GM19193 (cell line): ENCODE measurements at regions not wholly inside any gene's neighbourhood (a gene's known extent, or its start where the extent isn't known, plus 50 kb on each side); places are given as distances from the start of the nearest gene placed in this dataset.

Experiments
- POLR2A ChIP-seq: IDR thresholded peaks from 4 replicates; pipeline ENCODE4 v1.6.1; 2011; ENCODE audit not compliant: insufficient read depth, insufficient read length; ENCODE audit errors: extremely low read depth

DNA sequence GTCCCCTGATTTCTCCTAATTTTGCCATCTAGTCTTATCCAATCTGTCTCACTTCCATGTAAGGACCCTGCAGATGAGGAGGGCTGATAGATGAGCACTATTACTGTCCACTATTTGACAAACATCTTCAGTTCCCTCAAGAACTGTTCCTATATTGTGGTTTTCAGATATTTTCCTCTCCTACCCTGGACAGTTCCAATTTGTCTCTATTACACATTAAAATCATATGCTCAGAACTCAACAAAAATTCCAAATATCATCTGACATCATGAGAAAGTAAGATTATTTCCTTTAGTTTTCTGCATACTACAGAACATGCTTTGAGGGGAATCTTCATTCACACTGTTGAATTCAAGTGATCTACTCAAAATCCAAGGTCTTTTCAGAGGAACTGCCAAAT is 265.6 kb upstream of the ARID1B start:
- no peak for TF ChIP-seq POLR2A

- TF ChIP-seq POLR2A: no peak
Observed at GRCh38 chr6:156511051-156511450, 266.1 kb upstream of the ARID1B start.

DNA sequence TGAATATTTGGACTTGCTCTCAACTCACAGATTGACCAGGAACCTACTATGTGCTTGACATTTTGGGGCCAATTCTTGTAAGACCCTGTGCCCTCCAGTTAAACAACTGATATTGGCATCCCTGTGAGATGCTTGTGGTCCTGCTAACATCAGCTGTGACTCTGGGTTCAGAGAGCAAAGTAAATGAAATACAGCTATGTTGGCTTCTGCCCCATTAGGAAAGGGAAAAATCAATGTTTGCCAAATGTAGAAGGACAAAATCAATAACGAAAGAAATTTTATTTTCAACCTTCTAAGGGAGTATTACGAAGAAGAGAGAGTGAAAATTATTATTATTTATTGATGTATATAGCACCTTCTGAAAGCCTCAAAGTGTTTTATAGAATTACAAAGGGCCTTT is 266.9 kb upstream of the ARID1B start:
- no peak for TF ChIP-seq POLR2A

DNA sequence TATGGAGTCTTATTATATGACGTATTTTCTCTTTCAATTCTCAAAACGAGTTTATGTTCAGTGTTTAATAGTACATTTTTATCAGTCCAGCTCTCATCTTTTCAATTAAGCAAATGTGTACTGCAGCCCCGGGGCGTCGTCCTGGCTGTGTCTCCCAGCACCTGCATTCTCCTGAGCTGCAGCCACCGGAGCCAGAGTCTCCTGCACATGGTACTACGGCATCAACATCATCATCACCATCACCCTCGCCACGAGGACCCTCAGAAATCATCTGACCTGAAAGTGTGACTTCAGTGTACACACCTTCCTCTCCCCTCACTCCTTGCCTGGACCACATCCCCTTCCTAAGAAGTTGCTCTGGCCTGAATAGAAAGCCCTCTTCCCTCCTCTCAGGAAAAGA is 267.7 kb upstream of the ARID1B start:
- no peak for TF ChIP-seq POLR2A

DNA sequence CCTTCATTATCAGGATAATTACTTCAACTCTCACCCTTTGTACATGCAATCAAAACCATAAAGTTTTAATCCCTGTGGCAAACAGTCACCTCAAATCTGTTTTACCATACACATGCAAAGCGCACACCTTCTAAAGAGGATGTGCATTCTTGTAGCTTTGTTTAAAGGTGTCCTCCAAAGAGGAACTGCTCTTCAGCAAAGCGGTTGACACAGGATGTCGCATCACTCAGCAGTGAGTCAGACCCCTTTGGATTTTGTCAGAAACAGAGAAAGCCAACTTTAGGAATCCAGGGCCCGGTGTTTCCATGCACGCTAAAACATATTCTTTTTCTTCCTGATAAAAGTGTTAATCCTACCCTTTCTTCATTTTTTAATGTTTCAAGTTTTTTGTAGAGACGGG is 268.3 kb upstream of the ARID1B start:
- no peak for TF ChIP-seq POLR2A

GRCh38 chr6:156508126-156508525 is 269.1 kb upstream of the ARID1B start:
- TF ChIP-seq POLR2A: no peak

- no peak for TF ChIP-seq POLR2A
Observed at GRCh38 chr6:156507656-156508055, 269.5 kb upstream of the ARID1B start.

DNA sequence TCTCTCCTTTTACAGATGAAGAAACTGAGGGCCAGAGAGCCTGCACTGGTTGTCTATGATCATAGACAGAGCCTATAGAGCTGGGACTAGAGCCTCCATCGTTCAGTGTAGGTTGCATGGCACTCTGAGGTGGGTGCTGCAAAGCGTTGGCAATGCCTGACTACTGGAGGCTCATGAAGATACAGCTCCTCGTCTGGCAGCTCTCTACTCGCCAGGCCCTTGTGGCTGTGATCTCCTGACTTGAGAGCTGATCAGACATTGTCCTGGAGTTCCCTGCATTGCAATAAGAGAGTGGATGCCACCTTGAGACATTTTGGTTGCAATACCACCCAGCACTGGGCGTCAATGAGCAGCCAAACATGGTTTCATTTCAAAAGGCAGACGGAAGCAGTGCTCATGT is 270.1 kb upstream of the ARID1B start:
- no peak for TF ChIP-seq POLR2A

DNA sequence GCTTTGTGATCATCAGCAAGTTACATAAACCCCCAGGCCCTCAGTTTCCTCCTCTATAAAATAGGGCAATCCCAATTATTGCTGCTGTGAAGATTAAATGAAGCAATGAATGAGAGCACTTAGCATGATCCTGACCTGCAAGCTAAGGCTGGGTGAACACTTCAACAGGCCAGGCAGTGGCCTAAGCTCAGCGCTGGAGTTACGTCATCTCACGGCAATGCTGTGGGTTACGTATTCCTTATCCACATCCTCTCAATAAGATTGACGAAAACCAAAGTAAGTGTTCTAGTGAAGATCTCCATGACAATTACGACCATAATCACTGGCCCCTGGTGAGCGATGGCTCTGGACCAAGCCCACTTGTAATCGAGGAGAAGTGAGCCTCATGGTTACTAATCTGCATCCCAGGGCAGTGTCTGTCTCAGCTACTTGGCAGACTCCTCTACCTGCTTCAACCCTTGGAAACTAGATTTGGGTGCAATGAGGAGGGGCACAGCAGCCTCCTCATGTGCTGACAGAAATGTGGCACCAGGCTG is 274.1 kb upstream of the ARID1B start:
- no peak for TF ChIP-seq POLR2A

GRCh38 chr6:156497618-156498017 is 279.6 kb upstream of the ARID1B start:
- no peak for TF ChIP-seq POLR2A

DNA sequence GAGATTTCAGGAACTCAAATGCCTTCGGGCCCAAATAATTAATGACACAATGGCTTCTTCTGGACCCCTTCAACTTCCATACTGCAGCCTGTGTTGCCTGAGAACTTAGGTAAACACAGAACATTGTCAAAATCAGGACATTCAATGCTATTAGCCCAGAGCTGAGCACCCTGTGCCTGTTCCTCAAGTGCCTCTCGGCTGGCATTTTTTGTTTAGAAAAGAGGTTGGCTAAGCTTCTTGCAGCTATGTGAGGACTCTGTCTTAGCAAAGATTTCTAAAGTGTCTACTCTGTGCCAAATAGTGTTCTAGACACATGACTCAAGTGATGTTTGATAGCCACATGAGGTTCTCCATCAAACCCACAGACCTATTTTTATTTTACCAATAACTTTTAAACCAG is 289.3 kb upstream of the ARID1B start:
- no peak for TF ChIP-seq POLR2A

- TF ChIP-seq POLR2A: no peak
Observed at GRCh38 chr6:156485150-156485549, 292.0 kb upstream of the ARID1B start.

DNA sequence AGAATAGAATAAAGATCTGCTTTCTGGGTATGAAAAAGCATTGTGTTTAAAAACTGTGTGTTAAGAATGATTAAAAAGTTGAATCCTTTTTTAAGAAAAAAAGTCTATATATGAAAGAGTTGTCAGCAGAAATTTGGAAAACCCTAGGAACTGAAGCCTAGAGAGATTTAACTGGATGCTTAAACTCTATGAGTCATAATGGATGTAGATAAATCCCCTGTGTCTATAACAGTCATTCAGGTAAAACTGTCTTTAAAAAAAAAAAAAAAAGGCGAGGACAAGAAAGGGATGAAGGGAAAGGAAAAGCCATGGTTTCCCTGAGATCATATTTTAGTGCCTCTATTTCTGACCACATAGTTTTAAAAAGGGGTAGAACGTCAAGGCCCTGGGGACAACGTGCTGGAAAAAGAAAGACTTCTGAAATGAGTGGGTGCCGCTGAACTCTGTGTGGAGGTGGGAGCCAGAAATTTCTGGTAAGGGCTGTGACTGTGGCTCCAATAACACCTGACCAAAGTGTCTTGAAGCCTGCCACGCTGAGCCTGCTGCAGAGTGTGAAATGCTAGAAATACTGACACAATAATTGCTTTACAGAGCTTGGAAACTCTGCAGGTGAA is 302.6 kb upstream of the ARID1B start:
- TF ChIP-seq POLR2A: no peak

GRCh38 chr6:156471000-156471399 is 306.2 kb upstream of the ARID1B start:
- no peak for TF ChIP-seq POLR2A

GRCh38 chr6:156464100-156464878 is 312.9 kb upstream of the ARID1B start:
- TF ChIP-seq POLR2A: no peak

DNA sequence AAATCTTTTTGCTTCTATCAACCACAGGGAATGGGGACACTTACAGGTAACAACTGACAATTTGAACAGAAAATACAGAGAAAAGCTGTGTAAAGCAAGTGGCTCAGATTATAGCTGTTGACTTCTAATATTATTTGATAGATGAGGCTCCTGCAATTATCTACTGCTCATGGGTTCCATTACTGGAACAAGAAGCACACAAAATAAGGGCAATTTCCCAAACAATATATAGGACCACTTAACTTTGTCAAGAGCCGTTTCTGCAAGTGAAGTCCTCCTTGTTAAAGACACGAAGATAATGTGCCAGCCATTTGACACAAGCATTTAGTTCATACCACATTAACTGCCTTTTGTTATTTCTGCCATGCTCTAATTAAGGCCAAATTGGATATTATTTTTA is 315.5 kb upstream of the ARID1B start:
- TF ChIP-seq POLR2A: no peak
